SKM-1 treated with dmso at 0.1 percent for 144 hours (cell line): ENCODE measurements at regions not wholly inside any gene's neighbourhood (a gene's known extent, or its start where the extent isn't known, plus 50 kb on each side); places are given as distances from the start of the nearest gene placed in this dataset.
"Not testable (repeated sequence)": the region's sequence is repeated elsewhere in the genome, so short reads cannot be mapped to it uniquely, and the experiment has no call there.

Experiments used
- DNase-seq: peaks from one replicate; lab custom pipeline; 2025; ENCODE audit not compliant: unreplicated experiment; lab: John Stamatoyannopoulos, UW

DNA sequence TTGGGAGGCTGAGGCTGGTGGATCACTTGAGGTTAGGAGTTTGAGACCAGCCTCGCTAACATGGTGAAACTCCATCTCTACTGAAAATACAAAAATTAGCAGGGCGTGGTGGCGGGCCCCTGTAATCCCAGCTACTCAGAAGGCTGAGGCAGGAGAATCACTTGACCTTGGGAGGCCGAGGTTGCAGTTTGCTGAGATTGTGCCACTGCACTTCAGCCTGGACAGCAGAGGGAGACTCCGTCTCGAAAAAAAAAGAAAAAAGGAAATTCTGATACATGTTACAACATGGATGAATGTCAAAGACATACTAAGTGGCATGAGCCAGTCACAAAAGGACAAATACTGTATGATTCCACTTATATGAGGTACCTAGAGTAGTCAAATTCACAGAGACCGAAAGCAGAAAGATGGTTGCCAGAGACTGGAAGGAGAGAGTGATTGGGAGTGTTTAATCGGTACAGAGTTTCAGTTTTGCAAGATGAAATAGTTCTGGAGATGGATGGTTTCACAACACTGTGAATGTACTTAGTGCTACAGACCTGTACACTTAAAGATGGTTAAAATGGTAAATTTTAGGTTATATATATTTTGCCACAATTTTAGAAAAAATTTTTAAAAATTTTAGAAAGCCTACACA lies 92.3 kb downstream of the BLID start:
- DNase-seq, result no peak

DNA sequence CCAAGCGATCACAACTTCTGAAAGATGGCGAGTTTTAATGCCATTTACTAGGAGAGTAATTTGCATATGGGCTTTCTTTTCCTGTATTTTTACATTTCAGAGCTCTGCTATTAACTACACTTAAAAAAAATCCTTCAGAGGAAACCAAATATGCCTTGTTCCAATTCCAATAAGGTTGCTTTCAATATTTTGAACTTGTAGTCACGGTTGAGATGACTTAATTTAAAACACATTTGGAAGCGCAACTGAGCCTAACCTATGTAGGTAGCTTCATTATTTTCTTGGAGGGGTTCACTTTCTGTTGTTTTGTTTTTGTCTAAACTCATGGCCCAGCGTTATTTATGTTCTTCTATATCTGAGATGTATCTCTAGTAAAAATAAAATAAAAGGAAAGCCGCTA lies 93.4 kb downstream of the BLID start:
- DNase-seq, result no peak

DNA sequence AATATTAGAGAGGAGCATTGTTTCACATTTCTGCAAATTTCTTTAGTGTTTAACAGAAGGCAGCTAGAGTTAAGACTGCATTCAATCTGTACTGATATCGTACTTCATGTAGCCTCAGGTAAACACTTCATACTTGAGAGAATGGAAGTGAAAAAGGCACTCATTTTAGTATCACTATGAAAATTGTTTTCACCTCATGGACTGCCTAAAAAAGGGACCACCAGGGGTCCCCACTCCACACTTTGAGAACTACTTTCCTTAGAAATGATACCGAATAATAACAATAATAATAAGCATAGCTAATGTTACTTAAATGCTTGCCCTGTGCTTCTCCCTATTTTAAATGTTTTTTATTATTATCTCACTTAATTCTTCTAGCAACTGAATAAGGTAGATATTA lies 95.1 kb downstream of the BLID start:
- DNase-seq, result no peak

DNA sequence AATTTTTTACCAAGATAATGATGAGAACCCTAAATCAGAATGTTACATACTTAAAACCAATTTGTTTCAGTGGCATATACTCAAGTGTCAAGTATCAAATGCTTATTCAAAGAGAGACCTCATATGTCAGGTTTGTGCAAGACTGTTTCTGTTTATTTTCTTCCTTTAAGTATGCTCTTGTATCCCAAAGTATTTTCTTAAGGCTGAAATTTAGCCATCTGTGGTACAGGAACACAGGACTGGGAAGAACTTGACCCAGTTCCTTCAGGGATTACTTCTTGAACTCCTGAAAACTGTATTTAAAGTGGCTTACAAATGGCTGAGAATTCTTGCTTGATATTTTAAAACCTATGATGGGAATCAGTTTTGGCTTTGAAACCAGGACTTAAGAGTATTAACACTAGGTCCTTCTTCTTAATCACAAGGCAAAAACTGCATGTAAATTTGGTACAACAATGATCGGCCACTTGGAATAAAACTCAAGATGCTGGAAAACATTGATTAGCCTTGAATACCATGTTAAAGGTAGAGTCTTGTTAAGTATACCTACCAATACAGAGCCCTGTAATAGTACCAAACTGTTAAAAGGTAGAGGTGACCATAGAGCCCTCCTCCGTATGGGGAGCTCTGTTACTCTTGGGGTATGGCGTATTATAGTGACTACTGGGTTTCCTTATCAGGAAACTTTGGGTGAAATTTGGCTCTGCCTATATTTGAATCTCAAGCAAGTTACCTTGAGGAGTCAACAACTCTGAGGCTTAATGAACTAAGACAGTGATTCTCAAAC lies 95.9 kb downstream of the BLID start:
- DNase-seq, result no peak

DNA sequence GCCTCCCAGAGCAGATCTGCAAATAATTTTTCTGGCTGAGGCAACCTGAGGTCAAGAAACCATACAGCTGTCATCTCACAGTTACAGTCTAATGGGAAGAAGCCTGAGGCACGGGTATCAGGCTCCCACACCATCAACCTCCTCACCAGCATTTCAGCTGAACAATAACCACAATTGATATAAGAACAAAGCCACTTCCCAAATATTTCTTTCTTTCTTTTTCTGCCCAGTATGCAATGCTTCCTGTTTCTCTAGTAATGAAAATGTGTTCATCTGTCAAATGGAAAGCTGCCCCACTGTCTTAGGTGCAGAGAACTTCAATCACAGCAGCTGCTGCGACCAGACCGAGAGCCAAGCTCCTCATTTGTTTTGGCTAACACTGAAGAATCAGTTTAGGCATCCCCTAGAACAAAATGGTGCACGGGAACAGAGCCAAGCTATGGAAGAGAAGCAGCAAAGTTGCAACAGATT lies 108.4 kb downstream of the BLID start:
- peak; percentile 8 for DNase-seq

DNA sequence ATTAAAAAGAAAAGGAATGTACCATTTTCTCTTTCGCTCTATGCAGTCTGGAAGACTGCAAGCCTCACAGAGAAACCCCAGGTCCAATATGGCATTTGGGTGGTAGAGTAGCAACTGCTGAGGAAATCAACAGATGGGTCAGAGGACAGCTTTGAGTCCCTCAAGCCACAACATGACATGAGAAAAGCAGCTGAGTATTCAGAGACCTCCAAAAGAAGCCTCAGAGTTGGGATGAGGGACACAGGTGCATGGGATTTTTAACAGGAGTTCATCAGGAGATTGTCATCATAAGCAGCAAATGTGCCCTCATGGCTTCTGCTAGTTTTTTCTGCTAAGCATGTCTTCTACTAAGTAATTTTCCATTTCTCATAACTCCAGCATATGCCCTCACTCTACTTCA lies 111.6 kb downstream of the BLID start:
- no peak for DNase-seq

DNA sequence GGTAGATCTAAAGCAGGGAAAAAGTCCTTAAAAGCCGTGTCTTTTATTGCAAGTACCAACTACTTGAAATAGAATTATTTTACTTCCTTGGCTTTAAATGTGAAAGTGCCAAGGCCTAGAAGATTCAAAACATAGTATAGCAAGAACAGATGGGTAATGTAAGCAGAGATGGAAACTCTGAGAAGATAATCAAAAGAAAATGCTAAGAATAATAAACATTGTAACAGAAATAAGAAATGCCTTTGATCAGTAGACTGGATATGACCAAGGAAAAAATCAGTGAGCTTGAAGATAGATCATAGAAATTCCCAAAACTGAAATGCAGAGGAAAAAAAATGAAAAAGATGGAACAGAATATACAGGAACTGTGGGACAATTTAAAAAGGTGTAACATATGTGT lies 113.1 kb downstream of the BLID start:
- no peak for DNase-seq

DNA sequence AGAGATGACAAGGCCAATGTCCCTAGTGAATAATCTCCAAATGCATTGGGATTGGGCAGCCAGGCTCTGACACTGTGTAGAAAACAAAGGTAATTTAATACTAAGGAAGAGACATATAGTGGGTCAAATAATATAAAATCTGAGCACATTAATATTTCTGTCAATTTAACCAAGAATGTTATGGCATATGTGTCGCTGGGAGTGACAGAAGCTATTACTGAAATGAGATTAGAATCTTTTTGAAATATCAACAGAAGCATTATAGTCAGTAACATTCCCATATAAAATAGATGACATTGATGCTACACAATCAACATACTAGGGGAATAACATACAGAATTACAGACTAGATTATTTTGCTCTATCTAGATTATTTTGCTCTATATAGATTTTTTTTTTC lies 114.0 kb downstream of the BLID start:
- no peak for DNase-seq

DNA sequence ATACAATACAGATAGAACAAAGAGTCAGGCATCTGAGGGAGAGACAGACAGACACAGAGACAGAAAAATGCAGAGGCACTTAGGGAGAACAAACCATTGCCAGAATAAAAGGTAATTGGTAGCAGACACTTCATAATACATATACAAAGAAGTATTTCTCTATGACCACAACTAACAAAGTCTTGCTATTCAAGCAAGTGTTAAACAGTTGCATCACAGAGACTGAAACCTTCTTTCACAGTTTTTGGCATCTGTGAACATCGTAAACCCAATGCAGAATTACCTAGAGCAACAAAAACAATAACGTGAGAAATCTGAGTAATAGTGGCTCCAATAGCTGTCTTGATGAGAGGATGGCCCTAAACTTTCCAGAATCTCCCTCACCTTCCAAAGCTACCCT lies 116.4 kb downstream of the BLID start:
- DNase-seq, result no peak

DNA sequence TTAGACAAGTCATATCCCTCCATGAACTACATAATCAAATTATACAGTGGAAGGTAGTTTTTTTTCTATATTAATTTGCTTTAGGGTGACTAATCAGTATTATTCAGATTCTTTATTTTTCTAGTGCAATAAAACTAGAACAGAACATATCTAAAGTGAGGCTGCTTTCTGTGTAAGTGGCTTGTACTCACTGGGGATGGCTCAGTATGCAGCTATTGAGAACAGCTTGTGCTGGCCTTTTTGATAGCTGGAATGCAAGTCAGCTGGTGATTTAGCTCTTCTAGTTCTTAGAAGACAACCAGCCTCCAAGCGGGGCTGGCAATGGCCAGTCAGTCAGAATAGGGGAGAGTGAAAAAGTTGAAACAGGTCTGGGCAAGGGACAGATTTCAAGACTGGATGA lies 119.4 kb downstream of the BLID start:
- DNase-seq, result no peak

DNA sequence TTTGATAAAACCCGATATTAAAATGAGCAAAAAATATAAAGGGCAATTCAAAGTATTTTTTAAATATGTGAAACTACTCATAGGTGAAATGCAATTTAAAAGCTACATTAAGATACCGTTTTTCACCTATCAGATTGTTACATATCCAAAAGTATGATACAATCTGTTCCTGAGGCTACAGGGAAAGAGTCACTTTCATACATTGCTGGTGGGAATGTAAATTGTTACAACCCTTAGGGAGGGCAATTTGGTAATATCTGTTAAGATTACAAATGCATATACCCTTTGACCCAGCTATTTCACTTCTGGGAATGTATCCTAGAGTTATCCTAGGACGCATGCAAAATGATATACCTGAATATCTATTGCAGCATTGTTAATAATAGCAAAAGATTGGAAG lies 132.1 kb downstream of the BLID start:
- DNase-seq, result no peak

DNA sequence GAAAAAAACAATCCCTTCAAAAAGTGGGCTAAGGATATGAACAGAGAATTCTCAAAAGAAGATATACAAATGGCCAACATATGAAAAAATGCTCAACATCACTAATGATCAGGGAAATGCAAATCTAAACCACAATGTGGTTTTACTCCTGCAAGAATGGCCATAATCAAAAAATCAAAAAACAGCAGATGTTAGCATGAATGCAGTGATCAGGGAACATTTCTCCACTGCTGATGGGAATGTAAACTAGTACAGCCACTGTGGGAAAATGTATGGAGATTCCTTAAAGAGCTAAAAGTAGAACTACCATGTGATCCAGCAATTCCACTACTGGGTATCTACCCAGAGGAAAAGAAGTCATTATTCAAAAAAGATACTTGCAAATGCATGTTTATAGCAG lies 138.1 kb downstream of the BLID start:
- DNase-seq, result not testable (repeated sequence)

DNA sequence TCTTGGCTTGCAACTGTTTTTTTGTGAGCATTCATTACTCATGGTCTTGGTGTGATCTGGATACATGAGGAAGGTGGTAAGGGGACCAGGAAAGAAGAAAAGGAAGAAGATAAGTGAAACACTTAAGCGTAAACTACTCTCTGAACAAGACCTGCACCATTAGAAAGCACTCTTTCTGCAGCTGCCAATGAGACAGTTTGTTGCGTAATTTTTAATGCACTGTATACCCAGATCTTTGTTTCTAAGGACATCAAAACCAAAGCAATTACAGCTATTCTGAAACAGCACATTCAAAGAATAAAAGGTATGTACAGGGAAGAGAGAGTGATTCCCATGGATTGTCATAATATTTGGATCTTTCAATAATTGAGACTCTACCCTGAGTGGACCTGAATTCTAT lies 147.4 kb downstream of the BLID start:
- DNase-seq, result no peak

DNA sequence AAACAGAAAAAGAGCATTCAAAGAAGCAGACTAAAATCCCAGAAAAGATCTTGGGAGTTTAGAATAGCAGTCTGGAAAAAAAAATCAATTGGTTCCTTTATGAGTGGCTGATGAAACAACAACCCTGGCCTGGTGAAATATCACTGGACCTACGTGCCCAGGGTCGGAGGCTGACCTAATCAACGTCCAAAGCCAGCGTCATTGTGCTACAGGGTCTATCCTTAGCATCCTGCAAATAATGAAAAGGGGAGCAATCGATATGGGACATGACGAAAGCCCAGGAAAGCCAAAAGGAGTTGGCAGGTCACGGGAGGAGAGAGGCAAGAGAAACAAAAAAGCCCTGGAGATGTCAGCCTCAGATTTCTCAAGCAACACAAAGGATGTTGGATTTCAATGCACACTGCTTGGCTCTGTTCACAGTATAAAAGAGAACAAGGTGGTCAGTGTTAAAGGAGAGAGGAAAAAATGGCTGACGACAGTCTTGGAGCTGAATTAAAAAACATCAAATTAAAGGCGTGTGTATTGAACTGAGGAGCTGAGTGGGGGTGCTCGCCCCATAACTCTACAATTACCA lies 148.8 kb downstream of the BLID start:
- DNase-seq, result no peak

DNA sequence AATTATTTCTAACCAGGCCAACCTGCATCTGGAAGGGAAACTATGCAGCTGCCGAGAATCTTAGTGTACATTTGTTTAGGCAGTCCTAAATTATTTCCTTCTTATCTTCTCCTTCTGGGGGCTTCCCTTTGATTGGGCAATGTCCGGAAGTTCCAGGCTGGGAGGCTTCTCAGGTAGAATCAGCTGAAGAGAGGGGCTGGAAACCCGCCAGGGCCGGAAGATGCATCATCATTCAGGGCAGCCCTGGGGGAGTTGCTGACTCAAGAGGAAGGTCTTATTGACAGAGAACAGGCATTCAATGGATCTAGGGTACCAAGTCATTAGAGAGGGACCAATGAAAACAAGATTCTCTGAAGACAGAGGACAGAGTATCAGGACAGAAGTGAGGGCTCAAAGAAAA lies 150.7 kb downstream of the BLID start:
- no peak for DNase-seq

DNA sequence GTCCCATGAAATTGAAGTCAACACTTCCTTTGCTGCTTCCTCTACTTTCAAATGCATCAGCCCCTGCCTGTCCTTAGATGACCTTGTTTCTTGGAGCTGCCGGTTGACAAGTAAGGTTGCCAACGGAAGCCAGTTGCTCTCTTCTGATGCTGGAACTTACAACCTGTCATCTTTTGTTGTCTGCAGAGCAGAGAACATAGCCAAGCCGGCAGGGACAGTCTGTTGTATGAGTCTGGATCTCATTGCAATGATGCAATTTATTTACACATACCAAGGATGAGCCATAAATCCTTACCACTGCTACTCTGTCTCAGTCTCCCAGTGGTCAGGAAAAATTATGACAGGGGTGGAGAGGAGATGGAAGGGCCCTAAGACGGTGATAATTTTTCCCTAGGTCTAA lies 151.4 kb downstream of the BLID start:
- DNase-seq, result no peak

DNA sequence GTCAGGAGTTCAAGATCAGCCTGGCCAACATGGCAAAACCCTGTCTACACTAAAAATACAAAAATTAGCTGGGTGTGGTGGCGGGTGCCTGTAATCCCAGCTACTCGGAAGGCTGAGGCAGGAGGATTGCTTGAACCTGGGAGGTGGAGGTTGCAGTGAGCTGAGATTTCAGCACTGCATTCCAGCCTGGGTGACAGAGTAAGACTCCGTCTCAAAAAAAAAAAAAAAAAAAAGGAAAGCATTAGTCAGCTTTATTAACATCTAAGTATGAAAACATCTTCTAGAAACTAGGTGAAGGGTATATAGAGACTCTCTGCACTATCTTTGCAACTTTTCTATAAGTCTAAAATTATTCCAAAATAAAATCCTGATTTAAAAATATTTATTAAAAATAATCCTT lies 152.2 kb downstream of the BLID start:
- DNase-seq, result not testable (repeated sequence)

DNA sequence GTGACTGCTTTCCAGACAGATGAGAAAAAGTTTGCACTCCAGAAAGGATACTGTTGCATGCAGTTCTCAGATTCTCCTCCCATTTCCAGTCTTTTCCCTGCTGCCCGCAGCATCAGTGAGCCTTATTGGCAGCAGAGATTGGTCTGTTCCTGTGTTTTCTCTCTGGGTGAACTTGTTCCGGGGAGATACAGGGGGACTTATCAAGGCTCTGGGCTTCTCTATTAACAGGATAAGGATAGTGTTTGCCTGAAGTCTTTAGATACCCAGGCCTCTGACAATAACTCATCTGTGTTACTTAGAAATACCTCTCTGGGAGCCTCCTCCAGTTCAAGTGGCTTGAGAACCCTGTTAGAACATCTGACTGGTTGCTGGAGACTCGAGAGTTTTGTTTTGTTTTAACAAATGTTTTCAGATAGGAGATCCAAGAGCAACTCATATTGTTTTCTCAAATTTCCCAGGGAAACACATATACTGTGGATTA lies 154.7 kb downstream of the BLID start:
- no peak for DNase-seq

DNA sequence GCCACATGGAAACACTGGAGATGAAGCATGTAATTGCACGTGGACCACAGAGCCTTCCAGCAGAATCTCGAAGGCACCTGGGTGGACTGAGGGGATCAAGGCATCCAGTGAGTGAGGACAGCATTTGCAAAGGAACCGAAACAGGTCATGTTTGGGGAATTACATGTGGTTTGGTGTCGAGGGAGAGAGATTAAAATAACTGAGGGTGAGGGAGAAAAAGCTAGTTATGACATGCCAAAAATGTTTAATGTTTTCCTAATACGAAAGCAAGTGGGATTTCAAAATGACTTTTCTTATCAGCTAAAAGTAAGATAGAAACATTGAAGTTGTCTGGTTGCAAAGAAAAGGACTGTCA lies 157.1 kb downstream of the BLID start:
- DNase-seq, result no peak

DNA sequence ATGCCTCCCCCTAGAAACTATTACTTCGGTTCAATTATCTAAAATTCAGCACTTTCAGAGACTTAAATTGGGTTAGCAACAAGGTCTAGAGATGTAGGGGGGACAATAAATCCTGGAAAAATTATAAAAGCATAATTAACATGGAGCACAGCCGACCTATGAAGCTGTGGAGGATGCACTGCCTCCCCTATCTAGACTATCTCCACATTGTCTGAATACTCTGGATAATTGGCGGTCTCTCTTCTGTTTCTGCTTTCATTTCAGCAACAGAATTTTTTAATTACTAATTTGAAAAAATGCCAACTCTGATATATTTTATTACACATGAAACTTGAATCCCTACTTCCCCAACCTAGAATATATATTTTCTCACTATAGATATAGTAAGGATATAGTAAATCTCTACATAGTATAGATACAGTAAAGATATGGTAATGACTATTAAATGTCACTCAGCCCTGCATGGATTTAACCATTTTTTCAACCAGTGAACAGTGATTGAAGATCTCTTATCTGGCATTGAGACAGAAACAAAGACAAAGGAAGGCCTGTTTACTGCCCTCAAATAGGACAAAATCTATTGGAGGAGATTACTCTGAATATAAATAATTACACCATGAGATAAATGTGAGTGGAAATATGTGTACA lies 157.6 kb downstream of the BLID start:
- DNase-seq, result no peak

DNA sequence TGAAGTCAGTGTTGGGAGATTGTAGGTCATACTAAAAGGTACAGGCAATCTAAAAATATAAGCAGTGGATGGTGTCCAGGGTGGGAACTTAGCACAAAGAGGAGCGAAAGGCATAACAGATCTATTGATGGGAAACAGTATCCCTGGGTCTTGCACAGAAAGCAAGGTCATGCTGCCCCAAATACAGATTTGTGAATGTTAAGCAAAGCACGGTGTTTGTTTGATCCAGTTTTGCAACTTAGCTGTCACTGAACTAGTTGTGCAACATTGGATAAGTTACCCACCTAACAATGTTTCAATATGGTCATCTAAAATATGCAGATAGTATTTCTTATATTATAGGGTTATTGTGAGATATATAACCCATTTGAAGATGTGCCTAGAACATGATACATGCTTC lies 162.9 kb downstream of the BLID start:
- DNase-seq, result no peak

DNA sequence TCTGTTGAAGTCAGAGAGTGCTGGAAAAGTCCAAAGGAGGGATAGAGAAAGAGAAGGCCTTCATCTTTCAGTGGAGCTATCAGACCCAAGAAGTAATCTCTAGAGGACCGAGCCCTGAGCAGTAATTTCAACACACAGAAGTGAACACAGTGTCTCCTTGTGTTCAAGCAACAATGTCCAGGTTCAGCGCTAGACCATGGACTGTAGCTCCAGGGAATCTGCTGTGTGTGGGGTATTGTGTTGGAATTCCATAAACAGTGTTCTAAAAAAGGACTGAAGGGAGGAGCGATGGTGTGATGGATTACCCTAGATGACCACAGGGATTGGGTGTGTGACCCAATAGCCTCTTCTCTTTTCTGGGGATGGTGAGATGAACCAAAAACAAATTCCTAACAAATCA lies 165.9 kb downstream of the BLID start:
- DNase-seq, result no peak
